Neural progenitor cell (in vitro differentiated cells): ENCODE measurements at regions not wholly inside any gene's neighbourhood (a gene's known extent, or its start where the extent isn't known, plus 50 kb on each side); places are given as distances from the start of the nearest gene placed in this dataset.
A peak's percentile ranks its signal among the peaks of the same experiment; 100 is the strongest.

Source experiments
- DNase-seq: peaks from one replicate; pipeline ENCODE4 v3.0.0-alpha.2; 2016; ENCODE audit warnings: low spot score
- H2AFZ ChIP-seq: fragments of 200-600 bp; sonication (generic); replicated peaks from 2 replicates; pipeline ENCODE4 v1.6.1; 2016; ENCODE audit warnings: antibody characterized with exemption
- H3F3A ChIP-seq: fragments of 200-600 bp; sonication (generic); 2 replicates; pipeline ENCODE4 v1.6.1; 2016; ENCODE audit warnings: antibody characterized with exemption, low read depth
- H3K27ac ChIP-seq: fragments of 200-600 bp; sonication (generic); 2 replicates; pipeline ENCODE4 v1.5.1; 2016; ENCODE audit warnings: mild to moderate bottlenecking
- H3K27me3 ChIP-seq: fragments of 200-600 bp; sonication (generic); 2 replicates; pipeline ENCODE4 v1.6.1; 2016; ENCODE audit warnings: mild to moderate bottlenecking, moderate library complexity
- H3K36me3 ChIP-seq: fragments of 200-600 bp; sonication (generic); 2 replicates; pipeline ENCODE4 v1.5.1; 2016
- H3K4me1 ChIP-seq: fragments of 200-600 bp; sonication (generic); 2 replicates; pipeline ENCODE4 v1.6.1; 2016; ENCODE audit warnings: mixed run types
- H3K4me2 ChIP-seq: fragments of 200-600 bp; sonication (generic); 2 replicates; pipeline ENCODE4 v1.6.1; 2016
- H3K4me3 ChIP-seq: fragments of 200-600 bp; sonication (generic); 2 replicates; pipeline ENCODE4 v1.5.1; 2016
- H3K79me2 ChIP-seq: fragments of 200-600 bp; sonication (generic); 2 replicates; pipeline ENCODE4 v1.6.1; 2016; ENCODE audit warnings: low read depth
- H3K9ac ChIP-seq: fragments of 200-600 bp; sonication (generic); 2 replicates; pipeline ENCODE4 v1.6.1; 2016
- H3K9me3 ChIP-seq: fragments of 200-600 bp; sonication (generic); 2 replicates; pipeline ENCODE4 v1.5.1; 2016; ENCODE audit warnings: low read depth
- H4K20me1 ChIP-seq: fragments of 200-600 bp; sonication (generic); 2 replicates; pipeline ENCODE4 v1.6.1; 2016; ENCODE audit warnings: low read depth
- H3K27ac Mint-ChIP-seq: 3 replicates; pipeline ENCODE4 v1.8.0; 2021; ENCODE audit warnings: mixed read lengths
- H3K27me3 Mint-ChIP-seq: 2 replicates; pipeline ENCODE4 v1.8.0; 2022; ENCODE audit warnings: low read depth, mild to moderate bottlenecking, inconsistent platforms, moderate library complexity, mixed read lengths; ENCODE audit not compliant: insufficient read depth
- H3K36me3 Mint-ChIP-seq: 3 replicates; pipeline ENCODE4 v1.8.0; 2021; ENCODE audit warnings: mixed read lengths
- H3K4me1 Mint-ChIP-seq: 3 replicates; pipeline ENCODE4 v1.8.0; 2021; ENCODE audit warnings: mixed read lengths
- H3K4me3 Mint-ChIP-seq: 3 replicates; pipeline ENCODE4 v1.8.0; 2021; ENCODE audit warnings: mild to moderate bottlenecking, moderate library complexity, mixed read lengths
- H3K9me3 Mint-ChIP-seq: 3 replicates; pipeline ENCODE4 v1.8.0; 2020; ENCODE audit warnings: mixed read lengths
- CTCF ChIP-seq: fragments of 200-600 bp; sonication (generic); IDR thresholded peaks from 2 replicates; pipeline ENCODE4 v1.5.1; 2017; ENCODE audit warnings: antibody characterized with exemption, mild to moderate bottlenecking
- EZH2 ChIP-seq: fragments of 200-600 bp; sonication (generic); IDR thresholded peaks from 2 replicates; pipeline ENCODE4 v1.6.1; 2017; ENCODE audit warnings: antibody characterized with exemption, mild to moderate bottlenecking, moderate library complexity
- EZH2phosphoT487 ChIP-seq: fragments of 200-600 bp; sonication (generic); IDR thresholded peaks from 2 replicates; pipeline ENCODE4 v1.6.1; 2017; ENCODE audit warnings: antibody characterized with exemption

- no peaks in the 10 kb centered on the region for H3K27me3 Mint-ChIP-seq
- no peaks in the 10 kb centered on the region for H3K36me3 ChIP-seq
- H3K9me3 Mint-ChIP-seq: peaks cover 2% of the 10 kb centered on the region
- H3K4me1 ChIP-seq: peaks cover 23% of the 10 kb centered on the region
- no peaks in the 10 kb centered on the region for H3K36me3 Mint-ChIP-seq
- no peaks in the 10 kb centered on the region for H3K27me3 ChIP-seq
- H3K4me1 Mint-ChIP-seq: peaks cover 23% of the 10 kb centered on the region
- H4K20me1 ChIP-seq: no peaks in the 10 kb centered on the region
- no peak overlapping the region for H3K4me2 ChIP-seq
- no peak for TF ChIP-seq EZH2
- no peak for TF ChIP-seq CTCF
- no peak for TF ChIP-seq EZH2phosphoT487
- no peak for DNase-seq
- H3F3A ChIP-seq: no peaks in the 10 kb centered on the region
- H3K4me3 Mint-ChIP-seq: no peak overlapping the region
- H3K79me2 ChIP-seq: no peaks in the 10 kb centered on the region
- no peak overlapping the region for H3K9ac ChIP-seq
- H3K27ac Mint-ChIP-seq: no peak overlapping the region
- H3K9me3 ChIP-seq: no peaks in the 10 kb centered on the region
- no peak overlapping the region for H3K4me3 ChIP-seq
- no peak overlapping the region for H2AFZ ChIP-seq
- H3K27ac ChIP-seq: no peak overlapping the region
These were observed 660.6 kb upstream of the ADGRL4 start for GRCh38 chr1:79667166-79667565.

GRCh38 chr1:79663916-79664315 lies 657.4 kb upstream of the ADGRL4 start:
- Histone ChIP-seq H3K9ac (no peak overlapping the region), H3K9me3 (no peaks in the 10 kb centered on the region), H3F3A (no peaks in the 10 kb centered on the region), H2AFZ (no peak overlapping the region), H3K27me3 (no peaks in the 10 kb centered on the region), H4K20me1 (no peaks in the 10 kb centered on the region), H3K4me3 (no peak overlapping the region), H3K36me3 (no peaks in the 10 kb centered on the region), H3K79me2 (no peaks in the 10 kb centered on the region), H3K4me2 (peak overlapping the region; percentile 8), H3K27ac (peak overlapping the region; percentile 27), H3K4me1 (peaks cover 14% of the 10 kb centered on the region)
- Mint-ChIP-seq H3K4me1 (peaks cover 17% of the 10 kb centered on the region), H3K36me3 (no peaks in the 10 kb centered on the region), H3K4me3 (no peak overlapping the region), H3K27ac (no peak overlapping the region), H3K27me3 (no peaks in the 10 kb centered on the region), H3K9me3 (peaks cover 2% of the 10 kb centered on the region)
- peak; percentile 55 for DNase-seq
- TF ChIP-seq EZH2phosphoT487: no peak
- TF ChIP-seq EZH2: no peak
- no peak for TF ChIP-seq CTCF

- TF ChIP-seq CTCF (no peak), EZH2phosphoT487 (no peak), EZH2 (no peak)
- Mint-ChIP-seq H3K4me3 (no peak overlapping the region), H3K9me3 (peaks cover 2% of the 10 kb centered on the region), H3K27ac (no peak overlapping the region), H3K4me1 (peaks cover 20% of the 10 kb centered on the region), H3K36me3 (no peaks in the 10 kb centered on the region), H3K27me3 (no peaks in the 10 kb centered on the region)
- Histone ChIP-seq H3K27ac (no peak overlapping the region), H3K9ac (no peak overlapping the region), H4K20me1 (no peaks in the 10 kb centered on the region), H3K9me3 (no peaks in the 10 kb centered on the region), H3K36me3 (no peaks in the 10 kb centered on the region), H3K27me3 (no peaks in the 10 kb centered on the region), H3K79me2 (no peaks in the 10 kb centered on the region), H3K4me3 (no peak overlapping the region), H2AFZ (no peak overlapping the region), H3F3A (no peaks in the 10 kb centered on the region), H3K4me1 (peaks cover 22% of the 10 kb centered on the region), H3K4me2 (no peak overlapping the region)
- DNase-seq: no peak
These were observed 656.1 kb upstream of the ADGRL4 start for GRCh38 chr1:79662596-79662995.
